ENCODE measurements at regions not wholly inside any gene's neighbourhood (a gene's known extent, or its start where the extent isn't known, plus 50 kb on each side); places are given as distances from the start of the nearest gene placed in this dataset.

DNA sequence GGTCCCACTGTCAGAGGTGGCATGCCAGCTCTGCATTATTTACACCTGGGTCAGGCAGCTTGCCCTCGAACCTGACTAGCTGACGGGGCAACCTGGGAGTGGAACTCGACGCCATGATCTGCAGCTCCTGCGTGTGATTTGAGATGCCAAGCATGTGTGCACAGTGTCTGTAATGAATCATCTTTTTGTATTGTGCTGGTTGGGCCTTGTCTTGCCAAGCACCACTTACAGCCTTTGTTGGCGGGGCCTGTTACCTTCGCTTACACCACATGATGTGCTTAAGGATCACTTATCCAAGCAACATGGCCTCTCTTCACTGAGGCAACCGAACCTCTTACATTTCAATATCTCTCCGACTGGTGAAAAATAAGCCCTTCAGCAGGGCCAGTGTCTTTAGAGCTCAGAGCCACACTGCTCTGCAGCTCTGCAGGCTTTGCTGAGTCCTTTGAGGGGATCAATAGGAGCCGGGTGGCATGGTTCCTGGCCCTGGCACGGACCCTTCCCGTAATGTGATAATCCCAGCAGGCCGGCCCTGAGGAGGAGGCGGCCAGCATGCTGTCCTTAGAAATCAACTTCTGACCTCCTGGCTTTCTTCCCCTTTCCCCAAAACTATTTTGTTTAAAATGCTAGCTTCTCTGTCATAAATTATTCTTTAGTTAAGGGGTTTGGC is 297.7 kb upstream of the CD180 start:
- intact Hi-C loops (cut with DNase I; ENCODE audit: low total_unique reads): no loop called here
- TF ChIP-seq, protein P1, sequence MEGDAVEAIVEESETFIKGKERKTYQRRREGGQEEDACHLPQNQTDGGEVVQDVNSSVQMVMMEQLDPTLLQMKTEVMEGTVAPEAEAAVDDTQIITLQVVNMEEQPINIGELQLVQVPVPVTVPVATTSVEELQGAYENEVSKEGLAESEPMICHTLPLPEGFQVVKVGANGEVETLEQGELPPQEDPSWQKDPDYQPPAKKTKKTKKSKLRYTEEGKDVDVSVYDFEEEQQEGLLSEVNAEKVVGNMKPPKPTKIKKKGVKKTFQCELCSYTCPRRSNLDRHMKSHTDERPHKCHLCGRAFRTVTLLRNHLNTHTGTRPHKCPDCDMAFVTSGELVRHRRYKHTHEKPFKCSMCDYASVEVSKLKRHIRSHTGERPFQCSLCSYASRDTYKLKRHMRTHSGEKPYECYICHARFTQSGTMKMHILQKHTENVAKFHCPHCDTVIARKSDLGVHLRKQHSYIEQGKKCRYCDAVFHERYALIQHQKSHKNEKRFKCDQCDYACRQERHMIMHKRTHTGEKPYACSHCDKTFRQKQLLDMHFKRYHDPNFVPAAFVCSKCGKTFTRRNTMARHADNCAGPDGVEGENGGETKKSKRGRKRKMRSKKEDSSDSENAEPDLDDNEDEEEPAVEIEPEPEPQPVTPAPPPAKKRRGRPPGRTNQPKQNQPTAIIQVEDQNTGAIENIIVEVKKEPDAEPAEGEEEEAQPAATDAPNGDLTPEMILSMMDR (IDR thresholded peaks at IDR 0.05): no peak
- no peak for TF ChIP-seq POLR2A (IDR thresholded peaks at IDR 0.05)
- no peak overlapping the region for H3K4me3 ChIP-seq
- no peaks in the 10 kb centered on the region for H3K27me3 ChIP-seq
- peak overlapping the region; percentile 51 to 69 for H3K27ac ChIP-seq
- peaks cover 0 to 5% of the 10 kb centered on the region in 2 donors for H3K4me1 ChIP-seq
- no peaks in the 10 kb centered on the region for H3K36me3 ChIP-seq
- DNase-seq: peak in 1 of 2 donors; percentile 34
- H3K9me3 ChIP-seq: no peaks in the 10 kb centered on the region

DNA sequence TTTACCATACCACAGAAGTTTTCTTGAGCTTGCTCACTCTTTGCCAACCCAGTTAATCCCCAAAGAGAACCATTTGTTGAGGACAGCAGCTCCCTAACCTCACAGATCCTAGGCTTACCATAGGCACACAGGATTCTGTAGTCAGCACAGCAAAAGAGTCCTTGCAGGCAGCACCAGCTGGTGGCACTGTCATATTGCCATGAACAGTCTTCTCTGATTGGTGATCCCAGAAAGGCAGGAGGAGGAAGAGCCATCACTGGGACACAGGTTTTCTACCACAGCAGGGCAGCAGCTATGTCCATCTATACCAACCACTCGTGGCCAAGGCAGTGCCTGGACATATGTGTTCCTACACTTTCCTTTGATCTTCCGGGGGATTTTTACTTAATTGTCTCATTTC is 297.1 kb upstream of the CD180 start:
- no peaks in the 10 kb centered on the region for H3K9me3 ChIP-seq
- H3K36me3 ChIP-seq: no peaks in the 10 kb centered on the region
- H3K27me3 ChIP-seq: no peaks in the 10 kb centered on the region
- no peak for DNase-seq
- H3K4me1 ChIP-seq: peaks cover 0 to 5% of the 10 kb centered on the region in 2 donors
- TF ChIP-seq, protein P1 (IDR thresholded peaks at IDR 0.05): peak in 1 of 4 experiments; percentile 7
- TF ChIP-seq POLR2A (IDR thresholded peaks at IDR 0.05): no peak
- no peak overlapping the region for H3K4me3 ChIP-seq
- intact Hi-C loops (cut with DNase I; ENCODE audit: low total_unique reads): no loop called here
- peak overlapping the region; percentile 1 to 69 for H3K27ac ChIP-seq

DNA sequence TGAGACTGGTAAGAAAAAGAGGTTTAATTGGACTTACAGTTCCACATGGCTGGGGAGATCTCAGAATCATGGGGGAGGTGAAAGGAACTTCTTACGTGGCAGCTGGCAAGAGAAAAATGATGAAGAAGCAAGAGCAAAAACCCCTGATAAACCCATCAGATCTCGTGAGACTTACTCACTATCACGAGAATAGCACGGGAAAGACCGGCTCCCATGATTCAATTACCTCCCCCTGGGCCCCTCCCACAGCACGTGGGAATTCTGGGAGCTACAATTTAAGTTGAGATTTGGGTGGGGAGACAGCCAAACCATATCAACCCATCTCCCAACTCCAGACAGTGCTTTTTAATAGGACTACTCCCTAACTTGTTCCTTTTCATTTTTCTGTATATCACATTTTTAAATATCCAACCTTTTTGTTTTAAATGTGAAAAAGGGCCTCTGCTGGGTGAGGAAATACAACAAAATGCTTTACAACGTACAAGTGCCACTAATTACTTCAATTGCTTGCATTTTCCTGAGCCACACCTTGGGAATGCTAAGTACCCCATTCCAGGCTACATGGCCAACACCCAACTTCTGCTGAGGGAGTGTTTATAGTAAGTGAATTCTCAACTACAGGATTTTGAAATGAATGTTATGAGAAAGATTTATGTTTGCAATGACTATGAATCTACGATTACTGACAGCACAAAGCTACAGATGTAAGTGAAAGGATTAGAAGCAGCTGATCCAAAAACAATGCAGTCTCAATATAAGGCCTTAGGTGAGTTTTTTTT is 294.1 kb upstream of the CD180 start:
- Histone ChIP-seq H3K4me1 (peaks cover 0 to 5% of the 10 kb centered on the region in 2 donors), H3K27me3 (no peaks in the 10 kb centered on the region), H3K9me3 (no peaks in the 10 kb centered on the region), H3K36me3 (no peaks in the 10 kb centered on the region), H3K27ac (no peak overlapping the region), H3K4me3 (no peak overlapping the region)
- intact Hi-C loops (cut with DNase I; ENCODE audit: low total_unique reads): no loop called here
- DNase-seq: no peak
- no peak for TF ChIP-seq POLR2A (IDR thresholded peaks at IDR 0.05)
- TF ChIP-seq, protein P1 (IDR thresholded peaks at IDR 0.05): no peak

DNA sequence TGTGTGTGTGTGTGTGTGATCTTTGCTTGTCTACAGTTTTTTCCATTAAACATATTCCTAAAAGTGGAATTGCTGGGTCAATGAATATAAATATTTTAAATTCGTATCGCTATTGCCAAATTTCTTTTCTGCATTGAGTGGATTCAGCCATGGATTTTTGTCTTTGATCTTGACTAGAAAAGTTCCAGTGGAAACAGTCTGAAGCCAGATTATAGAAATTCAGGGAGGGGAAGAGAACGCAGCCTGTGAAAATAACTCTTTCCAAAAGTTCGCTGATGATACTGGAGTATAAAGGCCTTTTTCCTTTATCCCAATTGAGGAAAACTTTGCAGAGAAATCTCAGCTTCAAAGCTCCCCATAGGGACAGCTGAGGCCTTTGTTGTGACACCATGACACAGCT is 292.3 kb upstream of the CD180 start:
- no peak overlapping the region for H3K27ac ChIP-seq
- DNase-seq: no peak
- H3K9me3 ChIP-seq: no peaks in the 10 kb centered on the region
- H3K27me3 ChIP-seq: no peaks in the 10 kb centered on the region
- no peaks in the 10 kb centered on the region for H3K36me3 ChIP-seq
- no peak overlapping the region for H3K4me3 ChIP-seq
- H3K4me1 ChIP-seq: no peaks in the 10 kb centered on the region
- TF ChIP-seq, protein P1 (IDR thresholded peaks at IDR 0.05): no peak
- TF ChIP-seq POLR2A (IDR thresholded peaks at IDR 0.05): no peak
- intact Hi-C loops (cut with DNase I; ENCODE audit: low total_unique reads): no loop called here

DNA sequence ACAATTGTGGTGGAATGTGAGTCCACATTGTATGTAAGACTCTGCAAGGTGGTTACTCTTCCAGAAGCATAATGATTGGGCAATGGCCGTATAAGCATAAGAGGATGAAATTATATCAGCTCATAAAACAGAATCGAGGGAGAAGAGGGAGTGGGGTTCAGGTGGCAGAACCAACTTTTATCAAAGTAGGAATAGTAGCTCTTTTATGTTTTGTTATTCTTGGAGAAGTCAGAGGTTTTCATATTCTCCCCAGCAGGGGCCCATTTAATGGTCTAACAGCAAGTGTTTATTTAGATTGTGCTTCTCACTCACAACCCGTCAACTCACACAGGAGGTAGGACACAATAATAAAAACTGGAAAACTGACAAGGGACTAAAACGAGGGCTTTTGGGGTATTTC is 291.3 kb upstream of the CD180 start:
- Histone ChIP-seq H3K36me3 (no peaks in the 10 kb centered on the region), H3K4me1 (no peaks in the 10 kb centered on the region), H3K4me3 (no peak overlapping the region), H3K9me3 (no peaks in the 10 kb centered on the region), H3K27ac (no peak overlapping the region), H3K27me3 (no peaks in the 10 kb centered on the region)
- TF ChIP-seq POLR2A (IDR thresholded peaks at IDR 0.05): no peak
- TF ChIP-seq, protein P1 (IDR thresholded peaks at IDR 0.05): no peak
- no peak for DNase-seq
- intact Hi-C loops (cut with DNase I; ENCODE audit: low total_unique reads): no loop called here

Measured in uterus (tissue), 3 donors.